ENCODE measurements at regions not wholly inside any gene's neighbourhood (a gene's known extent, or its start where the extent isn't known, plus 50 kb on each side); places are given as distances from the start of the nearest gene placed in this dataset.

- Histone ChIP-seq H3K4me3 (ENCODE audit: low read length in 2 of 2) (no peak overlapping the region), H3K4me1 (ENCODE audit: control insufficient read depth, insufficient read depth, low read length) (no peaks in the 10 kb centered on the region), H3K27me3 (ENCODE audit: control insufficient read depth in 1 of 2, insufficient read depth in 2 of 2, low read length in 2 of 2) (no peaks in the 10 kb centered on the region), H3K36me3 (ENCODE audit: control insufficient read depth in 2 of 2, insufficient read depth in 2 of 2, low read length in 2 of 2) (no peaks in the 10 kb centered on the region), H3K9ac (ENCODE audit: low read length in 2 of 2) (no peak overlapping the region), H3K27ac (ENCODE audit: low read length) (no peak overlapping the region), H3K9me3 (ENCODE audit: control insufficient read depth in 2 of 2, low read length in 2 of 2) (no peaks in the 10 kb centered on the region)
Observed at GRCh38 chr20:6993511-6993910, 226.0 kb downstream of the BMP2 start.

GRCh38 chr20:6994452-6994851 lies 227.0 kb downstream of the BMP2 start:
- Histone ChIP-seq H3K27ac (ENCODE audit: low read length) (no peak overlapping the region), H3K36me3 (ENCODE audit: control insufficient read depth in 2 of 2, insufficient read depth in 2 of 2, low read length in 2 of 2) (no peaks in the 10 kb centered on the region), H3K9me3 (ENCODE audit: control insufficient read depth in 2 of 2, low read length in 2 of 2) (no peaks in the 10 kb centered on the region), H3K9ac (ENCODE audit: low read length in 2 of 2) (no peak overlapping the region), H3K27me3 (ENCODE audit: control insufficient read depth in 1 of 2, insufficient read depth in 2 of 2, low read length in 2 of 2) (no peaks in the 10 kb centered on the region), H3K4me3 (ENCODE audit: low read length in 2 of 2) (no peak overlapping the region), H3K4me1 (ENCODE audit: control insufficient read depth, insufficient read depth, low read length) (no peaks in the 10 kb centered on the region)

GRCh38 chr20:6998909-6999308 lies 231.4 kb downstream of the BMP2 start:
- H3K9ac ChIP-seq (ENCODE audit: low read length in 2 of 2): no peak overlapping the region

GRCh38 chr20:6999381-6999780 lies 231.9 kb downstream of the BMP2 start:
- Histone ChIP-seq H3K27ac (ENCODE audit: low read length) (no peak overlapping the region), H3K4me3 (ENCODE audit: low read length in 2 of 2) (no peak overlapping the region), H3K36me3 (ENCODE audit: control insufficient read depth in 2 of 2, insufficient read depth in 2 of 2, low read length in 2 of 2) (no peaks in the 10 kb centered on the region), H3K4me1 (ENCODE audit: control insufficient read depth, insufficient read depth, low read length) (no peaks in the 10 kb centered on the region), H3K27me3 (ENCODE audit: control insufficient read depth in 1 of 2, insufficient read depth in 2 of 2, low read length in 2 of 2) (no peaks in the 10 kb centered on the region), H3K9me3 (ENCODE audit: control insufficient read depth in 2 of 2, low read length in 2 of 2) (no peaks in the 10 kb centered on the region), H3K9ac (ENCODE audit: low read length in 2 of 2) (no peak overlapping the region)

More at GRCh38 chr20:6998909-6999308, 231.4 kb downstream of the BMP2 start:
- Histone ChIP-seq H3K4me3 (ENCODE audit: low read length in 2 of 2) (no peak overlapping the region), H3K27me3 (ENCODE audit: control insufficient read depth in 1 of 2, insufficient read depth in 2 of 2, low read length in 2 of 2) (no peaks in the 10 kb centered on the region), H3K36me3 (ENCODE audit: control insufficient read depth in 2 of 2, insufficient read depth in 2 of 2, low read length in 2 of 2) (no peaks in the 10 kb centered on the region), H3K4me1 (ENCODE audit: control insufficient read depth, insufficient read depth, low read length) (no peaks in the 10 kb centered on the region), H3K27ac (ENCODE audit: low read length) (no peak overlapping the region), H3K9me3 (ENCODE audit: control insufficient read depth in 2 of 2, low read length in 2 of 2) (no peaks in the 10 kb centered on the region)

GRCh38 chr20:7003598-7003997 lies 236.1 kb downstream of the BMP2 start:
- H3K27me3 ChIP-seq (ENCODE audit: control insufficient read depth in 1 of 2, insufficient read depth in 2 of 2, low read length in 2 of 2): no peaks in the 10 kb centered on the region

GRCh38 chr20:7004801-7005200 lies 237.3 kb downstream of the BMP2 start:
- H3K9me3 ChIP-seq (ENCODE audit: control insufficient read depth in 2 of 2, low read length in 2 of 2): no peaks in the 10 kb centered on the region
- no peak overlapping the region for H3K4me3 ChIP-seq (ENCODE audit: low read length in 2 of 2)
- H3K9ac ChIP-seq (ENCODE audit: low read length in 2 of 2): no peak overlapping the region
- no peak overlapping the region for H3K27ac ChIP-seq (ENCODE audit: low read length)
- H3K27me3 ChIP-seq (ENCODE audit: control insufficient read depth in 1 of 2, insufficient read depth in 2 of 2, low read length in 2 of 2): no peaks in the 10 kb centered on the region
- H3K4me1 ChIP-seq (ENCODE audit: control insufficient read depth, insufficient read depth, low read length): no peaks in the 10 kb centered on the region
- H3K36me3 ChIP-seq (ENCODE audit: control insufficient read depth in 2 of 2, insufficient read depth in 2 of 2, low read length in 2 of 2): no peaks in the 10 kb centered on the region

More at GRCh38 chr20:7003598-7003997, 236.1 kb downstream of the BMP2 start:
- Histone ChIP-seq H3K9ac (ENCODE audit: low read length in 2 of 2) (no peak overlapping the region), H3K9me3 (ENCODE audit: control insufficient read depth in 2 of 2, low read length in 2 of 2) (no peaks in the 10 kb centered on the region), H3K4me3 (ENCODE audit: low read length in 2 of 2) (no peak overlapping the region), H3K36me3 (ENCODE audit: control insufficient read depth in 2 of 2, insufficient read depth in 2 of 2, low read length in 2 of 2) (no peaks in the 10 kb centered on the region), H3K4me1 (ENCODE audit: control insufficient read depth, insufficient read depth, low read length) (no peaks in the 10 kb centered on the region), H3K27ac (ENCODE audit: low read length) (no peak overlapping the region)

GRCh38 chr20:7010527-7010926 lies 243.0 kb downstream of the BMP2 start:
- H3K4me1 ChIP-seq (ENCODE audit: control insufficient read depth, insufficient read depth, low read length): no peaks in the 10 kb centered on the region
- H3K9me3 ChIP-seq (ENCODE audit: control insufficient read depth in 2 of 2, low read length in 2 of 2): no peaks in the 10 kb centered on the region
- no peak overlapping the region for H3K27ac ChIP-seq (ENCODE audit: low read length)
- no peak overlapping the region for H3K4me3 ChIP-seq (ENCODE audit: low read length in 2 of 2)
- H3K36me3 ChIP-seq (ENCODE audit: control insufficient read depth in 2 of 2, insufficient read depth in 2 of 2, low read length in 2 of 2): no peaks in the 10 kb centered on the region
- no peaks in the 10 kb centered on the region for H3K27me3 ChIP-seq (ENCODE audit: control insufficient read depth in 1 of 2, insufficient read depth in 2 of 2, low read length in 2 of 2)
- H3K9ac ChIP-seq (ENCODE audit: low read length in 2 of 2): no peak overlapping the region

- Histone ChIP-seq H3K27me3 (ENCODE audit: control insufficient read depth in 1 of 2, insufficient read depth in 2 of 2, low read length in 2 of 2) (no peaks in the 10 kb centered on the region), H3K9me3 (ENCODE audit: control insufficient read depth in 2 of 2, low read length in 2 of 2) (no peaks in the 10 kb centered on the region), H3K9ac (ENCODE audit: low read length in 2 of 2) (no peak overlapping the region), H3K36me3 (ENCODE audit: control insufficient read depth in 2 of 2, insufficient read depth in 2 of 2, low read length in 2 of 2) (no peaks in the 10 kb centered on the region), H3K27ac (ENCODE audit: low read length) (no peak overlapping the region), H3K4me3 (ENCODE audit: low read length in 2 of 2) (no peak overlapping the region), H3K4me1 (ENCODE audit: control insufficient read depth, insufficient read depth, low read length) (no peaks in the 10 kb centered on the region)
Observed at GRCh38 chr20:7015257-7015656, 247.8 kb downstream of the BMP2 start.

GRCh38 chr20:7022597-7022996 lies 255.1 kb downstream of the BMP2 start:
- H3K9me3 ChIP-seq (ENCODE audit: control insufficient read depth in 2 of 2, low read length in 2 of 2): peaks cover 0 to 4% of the 10 kb centered on the region in 2 donors
- H3K27ac ChIP-seq (ENCODE audit: low read length): no peak overlapping the region
- no peaks in the 10 kb centered on the region for H3K27me3 ChIP-seq (ENCODE audit: control insufficient read depth in 1 of 2, insufficient read depth in 2 of 2, low read length in 2 of 2)
- no peak overlapping the region for H3K4me3 ChIP-seq (ENCODE audit: low read length in 2 of 2)
- no peak overlapping the region for H3K9ac ChIP-seq (ENCODE audit: low read length in 2 of 2)
- H3K4me1 ChIP-seq (ENCODE audit: control insufficient read depth, insufficient read depth, low read length): no peaks in the 10 kb centered on the region
- H3K36me3 ChIP-seq (ENCODE audit: control insufficient read depth in 2 of 2, insufficient read depth in 2 of 2, low read length in 2 of 2): no peaks in the 10 kb centered on the region

- Histone ChIP-seq H3K27me3 (ENCODE audit: control insufficient read depth in 1 of 2, insufficient read depth in 2 of 2, low read length in 2 of 2) (no peaks in the 10 kb centered on the region), H3K9ac (ENCODE audit: low read length in 2 of 2) (no peak overlapping the region), H3K27ac (ENCODE audit: low read length) (no peak overlapping the region), H3K9me3 (ENCODE audit: control insufficient read depth in 2 of 2, low read length in 2 of 2) (peaks cover 0 to 4% of the 10 kb centered on the region in 2 donors), H3K36me3 (ENCODE audit: control insufficient read depth in 2 of 2, insufficient read depth in 2 of 2, low read length in 2 of 2) (no peaks in the 10 kb centered on the region), H3K4me1 (ENCODE audit: control insufficient read depth, insufficient read depth, low read length) (no peaks in the 10 kb centered on the region), H3K4me3 (ENCODE audit: low read length in 2 of 2) (no peak overlapping the region)
Observed at GRCh38 chr20:7025635-7026034, 258.1 kb downstream of the BMP2 start.

GRCh38 chr20:7029019-7029418 lies 261.5 kb downstream of the BMP2 start:
- Histone ChIP-seq H3K27ac (ENCODE audit: low read length) (no peak overlapping the region), H3K4me1 (ENCODE audit: control insufficient read depth, insufficient read depth, low read length) (no peaks in the 10 kb centered on the region), H3K27me3 (ENCODE audit: control insufficient read depth in 1 of 2, insufficient read depth in 2 of 2, low read length in 2 of 2) (no peaks in the 10 kb centered on the region), H3K9me3 (ENCODE audit: control insufficient read depth in 2 of 2, low read length in 2 of 2) (no peaks in the 10 kb centered on the region), H3K36me3 (ENCODE audit: control insufficient read depth in 2 of 2, insufficient read depth in 2 of 2, low read length in 2 of 2) (no peaks in the 10 kb centered on the region), H3K4me3 (ENCODE audit: low read length in 2 of 2) (no peak overlapping the region), H3K9ac (ENCODE audit: low read length in 2 of 2) (no peak overlapping the region)
